GM18520 (cell line): ENCODE measurements at regions not wholly inside any gene's neighbourhood (a gene's known extent, or its start where the extent isn't known, plus 50 kb on each side); places are given as distances from the start of the nearest gene placed in this dataset.
"Not testable (repeated sequence)": the region's sequence is repeated elsewhere in the genome, so short reads cannot be mapped to it uniquely, and the experiment has no call there.

Source experiments
- ATAC-seq: cut with Tn5 transposase; IDR thresholded peaks from one replicate; pipeline ENCODE4 v1.9.1; 2021; ENCODE audit not compliant: unreplicated experiment

- no peak for ATAC-seq
Observed at GRCh38 chr4:176622251-176622948, 170.3 kb downstream of the VEGFC start.

- not testable (repeated sequence) for ATAC-seq
Observed at GRCh38 chr4:176624983-176625610, 167.6 kb downstream of the VEGFC start.

DNA sequence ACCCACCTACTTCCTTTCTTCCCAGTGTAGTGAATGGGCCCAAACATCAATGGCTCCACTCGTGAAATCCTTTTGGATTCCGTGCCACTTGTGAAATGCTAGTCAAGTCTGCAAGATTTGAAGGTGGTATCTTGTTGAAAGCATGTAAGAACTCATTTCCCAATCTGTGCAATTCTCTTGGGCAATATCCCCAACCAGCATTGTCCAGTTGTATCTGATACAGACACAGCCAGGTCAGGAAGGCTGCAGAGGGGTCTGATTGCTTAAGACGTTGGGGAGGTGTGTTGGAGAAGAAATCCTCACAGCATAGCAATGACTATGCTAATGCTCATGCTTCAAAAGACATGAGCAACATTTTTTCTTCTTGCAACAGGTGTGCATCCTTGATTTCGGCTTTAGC, 164.8 kb downstream of the VEGFC start:
- no peak for ATAC-seq

- ATAC-seq = no peak
Observed at GRCh38 chr4:176631611-176632010, 161.1 kb downstream of the VEGFC start.
